ENCODE measurements at regions not wholly inside any gene's neighbourhood (a gene's known extent, or its start where the extent isn't known, plus 50 kb on each side); places are given as distances from the start of the nearest gene placed in this dataset.

GRCh38 chr3:186481526-186481925 lies 62.7 kb downstream of the CRYGS start:
- TF ChIP-seq CTCF (IDR thresholded peaks at IDR 0.05; ENCODE audit: poor library complexity, severe bottlenecking): no peak
- no peak for TF ChIP-seq EP300 (conservative IDR thresholded peaks at IDR 0.05; ENCODE audit: poor library complexity, severe bottlenecking)
- no peak for TF ChIP-seq REST (IDR thresholded peaks at IDR 0.05; ENCODE audit: borderline replicate concordance)
